Endothelial cell (in vitro differentiated cells): ENCODE measurements at regions not wholly inside any gene's neighbourhood (a gene's known extent, or its start where the extent isn't known, plus 50 kb on each side); places are given as distances from the start of the nearest gene placed in this dataset.

Experiments
- DNase-seq: peaks from one replicate; pipeline ENCODE4 v3.0.0; 2021; ENCODE audit warnings: low spot score
- H3K27ac Mint-ChIP-seq: one replicate; pipeline ENCODE4 v1.8.0; 2021; ENCODE audit warnings: mixed read lengths, inconsistent platforms; ENCODE audit not compliant: unreplicated experiment
- H3K27me3 Mint-ChIP-seq: one replicate; pipeline ENCODE4 v1.8.0; 2021; ENCODE audit warnings: mild to moderate bottlenecking, moderate library complexity, mixed read lengths, inconsistent platforms; ENCODE audit not compliant: unreplicated experiment
- H3K36me3 Mint-ChIP-seq: one replicate; pipeline ENCODE4 v1.8.0; 2021; ENCODE audit warnings: mild to moderate bottlenecking, low read depth, mixed read lengths, inconsistent platforms; ENCODE audit not compliant: unreplicated experiment
- H3K4me1 Mint-ChIP-seq: one replicate; pipeline ENCODE4 v1.8.0; 2021; ENCODE audit warnings: mild to moderate bottlenecking, mixed read lengths, inconsistent platforms; ENCODE audit not compliant: unreplicated experiment
- H3K4me3 Mint-ChIP-seq: one replicate; pipeline ENCODE4 v1.8.0; 2021; ENCODE audit warnings: mild to moderate bottlenecking, mixed read lengths, inconsistent platforms; ENCODE audit not compliant: unreplicated experiment
- H3K9me3 Mint-ChIP-seq: one replicate; pipeline ENCODE4 v1.8.0; 2021; ENCODE audit warnings: mixed read lengths, inconsistent platforms; ENCODE audit not compliant: unreplicated experiment
- CTCF ChIP-seq: fragments of 200-600 bp; sonication (generic); IDR thresholded peaks from one replicate; pipeline ENCODE4 v1.5.0; 2021; ENCODE audit warnings: antibody characterized with exemption; ENCODE audit not compliant: unreplicated experiment

GRCh38 chr3:168895419-168895818 lies 768.1 kb downstream of the MECOM start:
- H3K27ac Mint-ChIP-seq = no peak overlapping the region

GRCh38 chr3:168894214-168894613 lies 769.3 kb downstream of the MECOM start:
- H3K4me3 Mint-ChIP-seq = no peak overlapping the region
- no peak for DNase-seq
- H3K9me3 Mint-ChIP-seq = peaks cover 4% of the 10 kb centered on the region
- H3K4me1 Mint-ChIP-seq = no peaks in the 10 kb centered on the region
- H3K27me3 Mint-ChIP-seq = no peaks in the 10 kb centered on the region
- no peaks in the 10 kb centered on the region for H3K36me3 Mint-ChIP-seq
- H3K27ac Mint-ChIP-seq = no peak overlapping the region
- no peak for TF ChIP-seq CTCF

More at GRCh38 chr3:168895419-168895818, 768.1 kb downstream of the MECOM start:
- no peak for TF ChIP-seq CTCF
- DNase-seq = no peak
- H3K4me1 Mint-ChIP-seq = no peaks in the 10 kb centered on the region
- no peaks in the 10 kb centered on the region for H3K27me3 Mint-ChIP-seq
- peaks cover 4% of the 10 kb centered on the region for H3K9me3 Mint-ChIP-seq
- H3K36me3 Mint-ChIP-seq = no peaks in the 10 kb centered on the region
- no peak overlapping the region for H3K4me3 Mint-ChIP-seq

- H3K4me1 Mint-ChIP-seq = no peaks in the 10 kb centered on the region
These were observed 773.8 kb downstream of the MECOM start for GRCh38 chr3:168889666-168890065.

GRCh38 chr3:168888781-168889180 lies 774.7 kb downstream of the MECOM start:
- no peak overlapping the region for H3K27ac Mint-ChIP-seq
- no peaks in the 10 kb centered on the region for H3K4me1 Mint-ChIP-seq
- TF ChIP-seq CTCF = no peak
- no peak for DNase-seq
- H3K27me3 Mint-ChIP-seq = no peaks in the 10 kb centered on the region
- no peak overlapping the region for H3K4me3 Mint-ChIP-seq
- no peaks in the 10 kb centered on the region for H3K36me3 Mint-ChIP-seq
- no peaks in the 10 kb centered on the region for H3K9me3 Mint-ChIP-seq

More at GRCh38 chr3:168889666-168890065, 773.8 kb downstream of the MECOM start:
- Mint-ChIP-seq H3K27me3 (no peaks in the 10 kb centered on the region), H3K36me3 (no peaks in the 10 kb centered on the region), H3K9me3 (no peaks in the 10 kb centered on the region), H3K27ac (no peak overlapping the region), H3K4me3 (no peak overlapping the region)
- TF ChIP-seq CTCF = no peak
- no peak for DNase-seq

GRCh38 chr3:168885028-168885427 lies 778.5 kb downstream of the MECOM start:
- no peaks in the 10 kb centered on the region for H3K9me3 Mint-ChIP-seq
- no peak overlapping the region for H3K4me3 Mint-ChIP-seq
- no peak for DNase-seq
- H3K4me1 Mint-ChIP-seq = no peaks in the 10 kb centered on the region
- H3K36me3 Mint-ChIP-seq = no peaks in the 10 kb centered on the region
- no peak overlapping the region for H3K27ac Mint-ChIP-seq
- H3K27me3 Mint-ChIP-seq = no peaks in the 10 kb centered on the region
- TF ChIP-seq CTCF = no peak
